GM19395 (cell line): ENCODE measurements at regions not wholly inside any gene's neighbourhood (a gene's known extent, or its start where the extent isn't known, plus 50 kb on each side); places are given as distances from the start of the nearest gene placed in this dataset.

Experiments
- ATAC-seq: cut with Tn5 transposase; IDR thresholded peaks from one replicate; pipeline ENCODE4 v1.9.1; 2021; ENCODE audit warnings: mild to moderate bottlenecking, moderate library complexity; ENCODE audit not compliant: unreplicated experiment

GRCh38 chr9:118165451-118165850 lies 461.2 kb downstream of the TLR4 start:
- ATAC-seq: no peak

- ATAC-seq: no peak
Measured at GRCh38 chr9:118170032-118170955, 466.1 kb downstream of the TLR4 start.

- ATAC-seq: no peak
Measured at GRCh38 chr9:118177241-118177640, 473.0 kb downstream of the TLR4 start.

- no peak for ATAC-seq
Measured at GRCh38 chr9:118183576-118183975, 479.4 kb downstream of the TLR4 start.

- ATAC-seq: no peak
Measured at GRCh38 chr9:118187408-118187807, 483.2 kb downstream of the TLR4 start.

DNA sequence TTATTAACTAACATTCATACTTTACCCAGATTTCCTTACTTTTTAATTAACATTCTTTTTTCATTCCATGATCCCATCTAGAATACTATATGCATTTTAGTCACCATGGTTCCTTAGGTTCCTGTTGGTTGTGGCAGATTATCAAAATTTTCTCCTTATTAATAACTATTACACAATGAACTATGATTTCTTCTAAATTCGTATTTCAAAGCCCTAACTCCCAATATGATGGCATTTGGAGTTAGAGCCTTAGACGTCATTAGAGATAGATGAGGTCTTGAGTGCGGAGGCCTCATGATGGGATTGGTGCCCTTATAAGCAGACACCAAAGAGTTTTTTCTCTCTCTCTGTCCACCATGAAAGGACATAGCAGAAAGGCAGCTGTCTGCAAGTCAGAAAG lies 485.4 kb downstream of the TLR4 start:
- ATAC-seq: no peak

DNA sequence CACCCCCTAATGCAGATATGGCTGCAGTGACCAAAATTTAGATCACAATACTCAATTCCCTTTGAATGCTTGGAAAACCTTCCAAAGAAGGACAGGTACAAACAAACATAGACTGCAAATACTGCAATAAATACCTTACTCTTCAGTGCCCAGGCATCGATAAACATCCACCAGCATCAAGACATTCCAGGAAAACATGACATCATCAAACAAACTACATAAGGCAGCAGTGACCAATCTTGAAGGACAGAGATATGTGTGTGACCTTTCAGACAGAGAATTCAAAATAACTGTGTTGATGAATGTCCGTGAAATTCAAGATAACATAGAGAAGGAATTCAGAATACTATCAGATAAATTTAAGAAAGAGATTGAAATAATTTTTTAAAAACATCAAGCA lies 488.6 kb downstream of the TLR4 start:
- no peak for ATAC-seq

DNA sequence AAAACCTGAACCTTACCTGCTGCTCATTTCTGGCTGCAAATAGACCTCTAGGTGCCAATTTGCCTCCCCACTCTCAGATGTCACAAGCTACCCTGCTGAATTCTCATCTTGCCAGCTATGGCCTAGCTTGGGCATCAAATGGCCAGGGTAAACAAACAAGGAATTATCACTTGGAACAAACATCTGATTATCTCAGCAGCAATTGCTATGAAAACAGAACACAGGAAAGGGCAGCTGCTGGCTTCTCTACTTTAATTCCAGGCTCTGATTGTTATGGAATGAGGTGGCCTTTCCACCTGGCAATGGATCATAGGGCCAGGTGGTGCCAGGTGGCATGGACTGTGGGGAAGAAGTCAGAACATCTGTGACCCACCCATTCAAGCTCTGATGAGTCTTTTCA lies 505.1 kb downstream of the TLR4 start:
- no peak for ATAC-seq

GRCh38 chr9:118215549-118215948 lies 511.3 kb downstream of the TLR4 start:
- no peak for ATAC-seq

GRCh38 chr9:118222375-118222774 lies 518.2 kb downstream of the TLR4 start:
- ATAC-seq: no peak

GRCh38 chr9:118223111-118223510 lies 518.9 kb downstream of the TLR4 start:
- no peak for ATAC-seq

GRCh38 chr9:118230329-118230728 lies 526.1 kb downstream of the TLR4 start:
- no peak for ATAC-seq

- no peak for ATAC-seq
Measured at GRCh38 chr9:118236625-118237024, 532.4 kb downstream of the TLR4 start.

GRCh38 chr9:118238139-118238538 lies 533.9 kb downstream of the TLR4 start:
- ATAC-seq: no peak

- no peak for ATAC-seq
Measured at GRCh38 chr9:118252027-118252426, 547.8 kb downstream of the TLR4 start.

- no peak for ATAC-seq
Measured at GRCh38 chr9:118262191-118262590, 558.0 kb downstream of the TLR4 start.

DNA sequence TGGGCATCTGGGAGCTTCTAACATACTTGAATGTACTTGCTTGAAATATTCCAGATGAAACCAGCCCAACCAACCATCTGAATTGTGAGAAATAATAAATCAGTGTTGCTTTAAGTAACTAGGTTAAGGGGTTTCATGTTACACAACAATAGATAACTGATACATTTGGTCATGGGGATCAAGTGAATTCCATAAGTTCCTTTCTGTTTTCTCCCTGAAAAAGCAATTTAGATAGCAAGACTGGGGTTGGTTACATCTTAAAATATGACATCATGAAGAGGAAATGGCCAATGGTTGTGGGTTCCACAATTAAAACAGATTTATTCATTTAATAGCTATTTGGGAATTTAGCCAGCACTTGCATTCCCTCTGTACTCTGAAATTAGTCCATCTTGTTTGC lies 559.7 kb downstream of the TLR4 start:
- ATAC-seq: no peak

DNA sequence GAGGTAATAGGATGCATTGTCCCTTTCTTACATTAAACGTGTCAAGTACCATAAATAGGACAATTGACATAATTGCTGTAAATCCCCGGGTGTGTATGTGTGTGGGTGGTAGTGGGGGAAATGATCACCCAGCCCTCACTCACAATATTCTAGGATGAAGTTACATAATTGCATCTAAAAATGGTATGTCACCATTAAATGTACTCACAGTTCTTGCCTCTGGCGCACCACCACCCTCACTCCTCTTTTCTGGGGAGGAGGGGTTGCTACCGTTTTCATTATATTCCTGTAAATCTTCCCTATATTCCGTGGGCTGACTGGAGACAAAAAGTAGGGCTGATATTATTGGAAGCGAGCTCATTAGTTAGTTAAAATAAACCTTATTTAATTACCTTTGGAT lies 563.8 kb downstream of the TLR4 start:
- ATAC-seq: no peak

- no peak for ATAC-seq
Measured at GRCh38 chr9:118269623-118270022, 565.4 kb downstream of the TLR4 start.

- no peak for ATAC-seq
Measured at GRCh38 chr9:118271331-118271730, 567.1 kb downstream of the TLR4 start.

DNA sequence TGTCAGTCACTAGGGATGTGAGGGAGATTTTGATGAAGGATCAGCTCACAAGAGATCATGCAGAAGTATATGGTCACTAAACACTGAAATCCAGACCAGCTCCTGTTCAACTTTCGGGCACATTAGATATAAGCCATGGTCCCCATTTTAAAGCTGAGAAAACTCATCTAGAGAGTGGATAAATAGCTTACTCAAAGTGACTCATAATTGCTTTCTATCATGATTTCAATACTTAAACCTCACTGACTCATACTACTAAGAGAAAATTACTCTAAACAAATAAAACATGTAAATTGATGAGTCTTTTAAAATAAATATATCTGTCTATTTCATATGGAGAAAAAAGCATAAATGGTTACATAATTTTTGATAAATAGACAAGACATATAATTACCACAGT lies 567.7 kb downstream of the TLR4 start:
- no peak for ATAC-seq

DNA sequence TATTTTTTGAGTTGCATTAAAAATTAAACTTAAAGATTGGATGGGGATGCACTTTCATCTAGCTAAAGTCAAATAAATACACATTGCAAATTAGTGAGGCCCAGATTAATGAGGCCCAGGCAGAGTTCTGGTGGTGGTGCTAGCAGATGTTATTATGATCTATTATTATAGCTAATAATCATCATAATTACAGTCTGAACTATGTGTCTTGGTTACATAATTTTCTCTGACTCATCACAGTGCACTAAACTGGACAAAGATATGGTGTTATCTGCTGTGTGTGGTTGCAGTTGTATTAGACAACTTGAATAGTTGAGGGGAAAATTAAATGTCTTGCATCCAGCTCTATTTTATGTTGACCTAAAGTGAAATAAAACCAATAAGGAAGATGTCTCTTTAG lies 568.8 kb downstream of the TLR4 start:
- no peak for ATAC-seq

GRCh38 chr9:118276784-118277183 lies 572.6 kb downstream of the TLR4 start:
- ATAC-seq: no peak
